Activated CD4-positive, alpha-beta T cell treated with anti-CD3 and anti-CD28 coated beads, Interleukin-2, Interleukin-4, amounts not matched to agents 100 ng/mL and 50 ng/mL, durations not matched to agents 16 hours and 8 hours (primary cell): ENCODE measurements at regions not wholly inside any gene's neighbourhood (a gene's known extent, or its start where the extent isn't known, plus 50 kb on each side); places are given as distances from the start of the nearest gene placed in this dataset.

Source experiments
- DNase-seq: peaks from one replicate; pipeline ENCODE4 v3.0.0-alpha.2; 2020; ENCODE audit warnings: low spot score

DNA sequence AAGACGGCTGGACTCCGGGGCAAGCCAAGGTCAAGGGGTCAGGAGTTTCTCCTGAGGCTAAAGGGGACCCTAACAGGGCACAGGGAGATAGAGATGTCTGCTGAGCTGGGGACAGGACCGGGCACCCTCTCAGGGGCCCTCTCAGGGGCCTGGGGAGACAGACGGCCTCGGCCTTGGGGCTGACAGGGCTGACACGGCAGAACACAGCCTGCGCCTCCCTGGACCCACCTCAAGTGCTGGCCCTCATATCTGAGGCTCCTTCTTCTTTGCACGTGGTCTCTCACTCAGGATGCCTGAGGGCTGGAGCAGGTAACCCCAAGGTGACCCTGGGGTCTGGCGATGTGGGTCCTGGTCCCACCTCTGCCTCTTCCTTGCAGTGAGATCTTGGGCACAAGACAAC lies 186.9 kb upstream of the TNRC6C start:
- DNase-seq: no peak

DNA sequence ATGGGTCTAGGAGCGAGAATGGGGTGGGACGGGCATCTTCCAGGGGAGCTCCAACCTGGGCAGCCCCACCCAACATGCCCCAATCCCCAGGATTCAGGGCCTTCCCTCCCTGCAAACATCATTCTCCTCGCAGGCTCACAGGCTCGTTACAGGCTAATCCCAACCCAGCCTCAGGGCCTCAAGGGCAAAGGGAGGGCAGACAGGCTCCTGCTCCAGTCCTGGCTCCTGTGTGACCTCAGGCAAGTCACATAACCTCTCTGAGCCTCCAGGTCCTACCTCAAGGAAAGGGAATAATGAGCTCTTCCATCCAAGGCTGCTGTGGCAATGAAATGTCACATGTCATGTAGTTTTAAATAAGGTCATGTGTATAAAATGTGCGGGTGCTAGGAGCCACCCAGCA lies 186.5 kb upstream of the TNRC6C start:
- DNase-seq: no peak

DNA sequence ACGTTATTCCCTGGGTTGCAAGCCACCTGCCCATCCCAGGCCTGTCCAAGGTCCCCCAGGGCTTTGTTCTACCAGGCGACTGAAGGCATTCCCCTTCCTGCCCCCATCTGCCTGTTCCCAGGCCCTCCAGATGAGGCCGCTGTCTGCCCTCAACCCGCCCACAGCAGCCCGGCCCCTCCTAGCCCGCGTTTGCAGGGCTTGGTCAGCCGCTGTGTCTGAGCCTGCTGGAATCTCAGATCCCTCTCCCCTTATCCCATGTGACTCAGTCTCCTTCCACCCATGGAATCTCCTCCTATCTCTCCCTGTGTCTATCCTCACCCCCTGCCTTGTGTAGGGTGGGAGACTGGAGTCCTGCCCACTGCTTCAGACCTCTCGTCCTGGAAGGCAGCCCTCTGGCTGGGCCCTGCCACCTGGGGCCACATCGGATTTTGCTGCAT lies 186.0 kb upstream of the TNRC6C start:
- peak; percentile 56 for DNase-seq

DNA sequence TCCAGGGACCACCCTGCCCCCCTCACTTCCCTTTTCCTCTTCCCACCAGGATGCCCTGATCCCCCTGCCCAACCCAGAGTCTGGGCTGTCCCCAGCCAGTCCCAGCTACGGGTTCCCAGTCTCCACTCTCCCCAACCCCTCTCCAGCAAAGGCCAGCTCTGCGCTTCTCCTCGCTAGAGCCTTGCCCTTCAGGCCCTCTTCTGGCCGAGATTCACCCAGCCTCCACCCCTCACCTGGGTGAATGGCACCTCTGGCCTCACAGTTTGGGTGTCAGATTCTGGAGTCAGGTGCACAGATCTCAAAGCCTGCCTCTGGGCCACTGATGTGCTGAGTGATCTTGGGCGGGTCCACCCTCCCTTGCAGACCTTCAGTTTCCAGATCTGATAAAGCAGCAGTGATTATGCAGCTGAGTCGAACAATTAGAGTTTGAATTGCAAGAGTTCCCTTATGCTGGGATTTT lies 185.6 kb upstream of the TNRC6C start:
- DNase-seq: no peak

DNA sequence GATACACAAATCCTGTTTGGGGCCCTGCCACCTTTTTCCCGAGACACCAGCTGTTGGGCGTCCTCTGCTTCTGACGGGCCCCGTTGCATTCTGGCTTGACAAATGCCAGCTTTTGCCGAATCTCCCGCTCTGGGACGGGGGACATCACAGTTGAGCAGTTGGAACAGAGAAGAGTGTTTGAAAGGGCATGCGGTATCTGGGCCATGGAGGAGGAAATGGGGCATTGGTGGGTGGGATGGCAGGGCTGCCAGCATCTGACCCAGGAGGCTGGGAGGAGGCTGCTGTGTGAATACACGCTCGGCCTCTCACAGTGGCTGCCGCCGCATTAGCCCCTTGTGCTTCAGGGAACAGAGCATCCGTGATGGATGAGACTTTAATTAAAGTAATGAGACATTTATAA lies 184.3 kb upstream of the TNRC6C start:
- DNase-seq: no peak

DNA sequence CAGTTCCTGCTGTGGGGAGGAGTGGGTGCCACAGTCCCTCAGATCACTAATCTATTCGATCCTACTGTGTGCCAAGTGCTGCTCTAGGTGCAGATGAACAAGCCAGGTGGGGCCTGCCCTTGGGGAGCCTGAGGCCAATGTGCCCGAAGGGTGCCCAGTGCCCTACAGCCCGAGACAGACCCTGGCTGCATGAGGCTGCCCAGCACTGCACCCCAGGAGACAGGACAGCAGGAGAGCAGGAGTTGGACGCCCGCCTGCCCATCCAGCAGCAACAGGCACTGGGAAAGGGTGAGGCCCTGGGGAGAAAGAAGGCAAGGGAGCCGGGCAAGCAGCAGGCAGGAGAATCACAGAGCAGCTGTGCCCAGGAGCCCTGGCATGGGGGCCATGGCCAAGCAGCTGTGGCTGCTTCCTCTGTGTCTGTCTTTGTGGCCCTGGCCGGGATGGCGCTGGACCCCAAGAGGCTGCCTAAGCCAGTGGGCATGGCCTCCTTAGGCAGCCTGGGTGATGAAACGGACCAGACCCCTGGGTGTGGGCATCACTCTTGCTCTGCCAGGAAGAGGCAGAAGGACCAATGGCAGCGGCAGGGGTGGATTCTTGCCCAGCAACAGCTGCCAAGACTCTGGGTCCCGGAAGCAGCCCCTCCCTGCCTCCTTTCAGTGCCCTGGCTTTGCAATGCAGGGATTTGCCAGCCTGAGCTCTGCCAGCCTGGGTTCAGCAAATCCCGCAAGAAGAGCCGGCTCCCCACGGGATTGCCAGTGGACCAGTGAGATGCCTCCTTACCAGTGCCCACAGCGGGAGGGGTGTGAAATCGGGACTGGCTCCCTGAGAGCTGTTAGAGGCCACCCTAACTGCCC lies 179.6 kb upstream of the TNRC6C start:
- no peak for DNase-seq

DNA sequence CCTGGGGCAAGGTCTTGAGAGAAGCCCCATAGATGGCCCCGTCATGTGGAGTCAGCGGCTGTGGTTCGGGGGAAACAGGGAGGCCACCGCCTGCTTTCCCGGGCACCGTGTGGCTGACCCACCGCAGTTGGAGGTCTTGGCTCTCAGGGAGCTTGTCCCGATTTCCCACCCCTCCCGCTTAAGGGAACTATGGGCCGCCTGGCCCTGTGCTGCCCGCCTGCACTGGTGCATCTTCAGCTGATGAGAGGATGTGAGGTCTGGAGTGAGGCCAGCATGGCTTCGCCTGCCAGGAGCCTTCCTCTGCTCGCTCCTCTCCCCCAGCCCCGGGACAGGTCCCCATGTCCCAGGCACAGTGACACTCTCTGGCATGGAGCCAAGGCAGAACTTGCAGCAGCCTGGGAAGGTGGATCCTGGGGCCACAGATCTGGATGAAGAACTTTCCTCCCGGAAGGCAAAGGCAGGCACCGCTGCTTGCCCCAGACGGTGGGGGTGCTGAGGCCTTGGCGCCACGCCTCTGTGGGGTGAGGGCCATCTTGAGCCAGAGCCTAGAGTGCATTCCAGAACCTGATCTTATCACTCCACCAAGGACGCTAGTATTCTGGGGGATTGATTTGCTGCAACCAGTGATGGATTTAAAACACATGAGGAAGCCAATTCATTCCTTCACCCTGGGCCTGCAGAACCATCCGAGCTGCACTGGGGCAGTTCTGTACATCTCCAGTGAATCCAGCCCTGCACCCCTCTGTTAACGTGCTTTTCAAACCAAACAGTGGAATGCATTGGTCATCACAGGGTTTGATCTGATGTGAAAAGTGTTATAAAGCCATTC lies 178.6 kb upstream of the TNRC6C start:
- no peak for DNase-seq

DNA sequence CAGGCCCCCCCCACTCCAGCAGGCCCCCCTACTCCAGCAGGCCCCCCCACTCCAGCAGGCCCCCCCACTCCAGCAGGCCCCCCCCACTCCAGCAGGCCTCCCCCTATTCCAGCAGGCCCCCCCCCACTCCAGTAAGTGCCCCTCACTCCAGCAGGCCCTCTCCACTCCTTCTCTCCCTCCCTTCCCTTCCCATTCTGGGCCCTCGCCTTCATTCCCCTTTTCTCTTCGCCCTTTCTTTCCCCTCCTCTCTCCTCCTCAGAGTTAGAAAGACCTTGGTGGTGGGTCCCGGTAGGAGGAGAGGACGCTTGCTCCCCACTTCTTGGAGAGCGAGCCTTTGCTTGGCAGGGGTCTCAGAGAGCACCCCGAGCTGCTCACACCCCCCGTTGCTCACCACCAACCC lies 177.0 kb upstream of the TNRC6C start:
- DNase-seq: no peak

DNA sequence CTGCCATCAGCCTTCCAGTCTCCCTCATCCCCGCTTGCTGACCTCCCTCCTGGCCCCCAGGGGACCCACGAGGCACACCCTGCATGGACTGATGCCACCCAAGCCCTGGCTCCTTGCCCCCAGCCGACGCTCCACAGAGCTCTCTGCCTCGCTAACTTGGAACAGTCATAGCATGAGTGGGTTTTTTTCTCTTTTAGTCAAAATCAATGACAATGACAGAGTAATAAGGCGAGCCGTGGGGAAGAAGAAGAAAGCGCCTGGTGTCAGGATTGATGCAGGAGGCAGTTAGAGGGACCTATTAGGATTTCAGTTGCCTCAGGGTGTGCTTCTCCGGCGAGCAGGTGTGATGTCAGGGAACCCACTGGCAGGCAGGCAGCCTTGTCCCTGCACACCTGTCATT lies 176.3 kb upstream of the TNRC6C start:
- peak; percentile 54 for DNase-seq

DNA sequence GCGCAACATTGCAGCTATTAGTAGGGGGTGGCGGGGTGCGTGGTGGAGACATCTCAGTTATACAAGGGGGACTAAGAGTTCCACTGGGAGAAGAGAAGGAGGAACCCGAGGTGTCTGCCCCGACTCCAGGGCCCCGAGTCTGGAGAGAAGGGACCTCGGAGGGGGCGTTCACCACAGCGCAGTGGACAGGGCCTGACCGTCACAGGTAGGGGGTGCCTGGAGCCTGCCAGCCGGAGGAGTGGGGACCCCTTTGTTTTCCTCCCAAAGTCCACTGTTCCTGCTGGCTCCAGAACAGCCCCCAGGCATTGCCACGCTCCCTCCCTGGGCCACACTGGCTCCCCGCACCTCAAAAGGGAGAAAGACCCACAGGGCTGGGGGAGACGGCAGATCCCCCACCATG lies 175.9 kb upstream of the TNRC6C start:
- no peak for DNase-seq

DNA sequence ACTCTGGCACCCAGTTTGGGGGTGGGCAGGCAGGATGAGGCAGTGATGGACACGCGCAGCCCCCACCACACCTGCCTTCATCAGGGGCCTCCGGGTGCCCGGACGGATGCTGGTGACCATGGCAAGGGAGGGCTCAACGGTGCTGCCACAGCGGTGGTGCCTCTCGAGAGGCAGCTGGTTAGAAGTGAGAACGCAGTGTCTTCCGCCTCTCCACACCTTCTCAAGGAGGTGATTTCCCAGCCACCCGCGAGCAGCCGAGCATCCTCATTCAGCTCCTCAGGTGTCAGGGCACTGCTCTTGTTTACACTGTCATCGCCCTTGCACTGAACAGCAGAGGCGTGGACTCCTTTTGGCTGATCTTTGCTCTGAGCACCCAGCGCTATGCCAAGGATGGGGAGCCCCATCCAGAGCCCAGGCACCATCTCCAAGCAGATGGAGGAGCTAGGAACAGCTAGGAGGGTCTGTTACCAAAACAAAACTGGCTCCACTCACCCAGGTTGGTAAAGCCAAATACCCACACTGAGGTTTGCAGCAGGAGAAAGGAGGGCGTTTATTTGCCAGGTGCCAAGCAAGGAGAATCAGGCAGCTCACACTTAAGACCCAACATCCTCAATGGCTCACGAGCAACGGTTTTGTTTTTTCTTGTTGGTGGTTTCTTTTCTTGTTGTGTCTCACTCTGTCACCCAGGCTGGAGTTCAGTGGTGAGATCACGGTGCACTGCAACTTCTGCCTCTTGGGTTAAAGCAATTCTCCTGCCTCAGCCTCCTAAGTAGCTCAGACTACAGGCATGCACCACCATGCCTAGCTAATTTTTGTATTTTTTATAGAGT lies 174.3 kb upstream of the TNRC6C start:
- peak; percentile 72 for DNase-seq

DNA sequence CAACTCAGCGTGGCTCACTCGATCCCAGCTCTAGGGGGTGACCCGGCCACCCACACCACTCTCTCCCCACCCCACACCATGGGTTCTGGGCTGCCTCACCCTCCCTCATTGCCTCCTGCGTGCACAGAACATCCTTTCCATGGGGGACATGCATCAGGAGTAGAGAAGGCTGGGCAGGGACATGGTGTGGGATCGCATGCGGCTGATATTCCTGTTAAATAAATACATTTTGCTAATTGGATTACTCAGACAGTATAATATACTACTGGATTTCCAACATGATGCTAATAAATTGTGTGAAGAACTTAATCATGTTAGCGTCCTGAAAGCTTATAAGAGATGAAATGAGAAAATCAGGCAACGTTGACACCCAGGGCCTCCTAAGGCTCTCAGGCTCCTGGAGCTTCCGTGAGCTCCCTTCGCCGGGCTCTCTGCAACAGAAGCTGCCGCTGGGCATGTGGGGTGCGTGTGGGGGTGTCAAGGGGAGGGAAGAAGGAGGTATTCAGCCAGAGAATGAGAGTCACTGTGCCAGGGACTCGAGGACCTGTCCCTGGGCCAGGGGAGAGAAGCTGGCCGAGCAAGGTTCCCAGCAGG lies 173.1 kb upstream of the TNRC6C start:
- no peak for DNase-seq

DNA sequence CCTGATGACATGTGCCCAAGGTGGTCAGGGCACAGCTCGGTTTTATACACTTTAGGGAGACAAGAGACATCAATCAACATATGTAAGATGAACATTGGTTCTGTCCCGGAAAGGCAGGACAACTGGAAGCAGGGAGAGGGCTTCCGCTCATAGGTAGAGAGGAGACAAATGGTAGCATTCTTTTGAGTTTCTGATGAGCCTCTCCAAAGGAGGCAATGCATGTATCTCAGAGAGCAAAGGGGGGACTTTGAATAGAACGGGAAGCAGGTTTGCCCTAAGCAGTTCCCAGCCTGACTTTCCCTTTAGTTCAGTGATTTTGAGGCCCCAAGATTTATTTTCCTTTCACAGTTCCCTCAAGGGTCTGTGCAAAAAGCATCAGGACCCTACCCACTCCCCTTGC lies 172.4 kb upstream of the TNRC6C start:
- no peak for DNase-seq

DNA sequence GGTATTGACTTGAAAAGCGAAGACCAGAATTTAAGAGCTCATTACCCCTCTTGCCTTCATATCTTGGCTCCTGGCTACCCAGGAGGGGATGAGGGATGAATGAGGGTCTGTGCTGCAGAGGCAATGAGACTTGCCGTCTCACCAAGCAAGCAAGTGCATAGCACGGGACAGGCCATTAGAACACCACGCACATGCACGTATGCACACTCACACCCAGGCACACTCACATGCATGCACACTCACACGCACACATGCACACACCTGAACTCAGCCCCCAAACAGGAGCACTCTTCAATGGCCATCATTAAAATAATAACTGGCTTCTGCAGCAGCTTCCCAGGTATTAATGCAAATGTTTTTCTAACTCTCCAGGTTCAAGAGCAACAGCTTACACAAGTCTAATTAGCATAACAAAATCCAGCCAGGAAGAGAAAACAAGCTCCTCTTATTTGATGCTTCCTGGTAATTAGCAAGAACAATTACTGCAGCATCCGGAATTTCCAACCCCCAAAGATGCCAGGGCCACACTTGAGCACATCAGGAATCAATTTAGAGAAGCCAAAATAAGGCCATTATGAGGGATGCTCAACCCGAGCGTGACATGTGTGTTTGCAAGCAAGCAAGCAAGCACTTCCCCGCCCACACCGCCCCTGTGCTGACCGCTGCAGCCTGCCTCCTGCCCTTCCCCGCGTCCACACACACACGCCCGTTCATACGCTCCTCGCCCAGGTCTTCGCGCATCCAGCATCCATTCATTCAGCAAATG lies 171.6 kb upstream of the TNRC6C start:
- DNase-seq: no peak

DNA sequence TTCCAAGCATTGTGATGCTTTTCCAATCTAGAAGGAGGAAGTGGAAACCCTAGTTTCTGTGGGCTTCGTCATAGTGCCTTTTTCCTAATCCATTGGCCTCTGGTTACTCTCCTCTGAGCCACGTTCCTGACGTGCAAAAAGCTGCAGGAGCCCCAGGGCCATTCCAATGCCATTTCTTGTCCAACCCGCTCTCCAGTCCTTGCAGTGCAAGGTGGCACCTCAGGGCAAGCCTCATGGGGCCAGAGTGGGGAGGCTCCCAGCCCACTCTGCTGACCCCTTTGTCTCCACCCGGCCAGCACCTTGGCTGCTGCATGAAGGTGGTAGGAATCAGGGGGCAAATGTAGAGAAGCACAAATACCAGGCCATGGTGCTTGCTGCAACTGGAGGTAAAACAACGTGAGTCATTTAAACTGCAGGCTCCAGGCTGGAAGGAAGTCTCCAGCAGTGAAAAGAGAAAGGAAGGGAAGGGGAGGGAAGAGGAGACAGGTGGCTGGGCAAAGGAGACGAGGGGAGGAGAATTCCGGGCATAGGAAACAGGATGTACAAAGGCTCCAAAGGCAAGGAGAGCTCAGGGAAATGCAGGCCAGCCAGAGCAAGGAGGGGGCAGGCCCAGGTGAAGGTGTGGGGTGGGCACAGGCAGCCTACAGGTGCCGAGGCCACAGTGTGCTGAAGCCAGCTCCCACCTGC lies 168.2 kb upstream of the TNRC6C start:
- DNase-seq: no peak

DNA sequence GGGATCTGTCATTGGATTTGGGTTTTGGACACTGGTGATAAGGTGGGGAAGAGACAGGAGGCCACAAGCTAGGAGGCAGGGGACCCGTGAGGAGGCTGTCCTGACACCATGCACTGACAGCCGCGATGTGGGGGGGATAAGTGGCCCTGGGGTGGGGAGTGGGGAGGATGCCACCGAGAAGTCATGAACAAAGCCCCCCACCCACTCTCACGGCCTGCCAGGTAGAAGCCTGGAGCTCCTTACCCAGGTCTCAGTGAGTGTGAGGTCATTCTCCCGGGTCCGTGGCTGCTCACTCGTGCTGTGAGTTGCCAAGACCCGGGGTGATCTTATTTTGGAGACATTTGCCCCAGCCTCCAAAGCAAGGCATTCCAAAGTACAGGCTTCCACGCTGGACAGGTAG lies 165.9 kb upstream of the TNRC6C start:
- no peak for DNase-seq

DNA sequence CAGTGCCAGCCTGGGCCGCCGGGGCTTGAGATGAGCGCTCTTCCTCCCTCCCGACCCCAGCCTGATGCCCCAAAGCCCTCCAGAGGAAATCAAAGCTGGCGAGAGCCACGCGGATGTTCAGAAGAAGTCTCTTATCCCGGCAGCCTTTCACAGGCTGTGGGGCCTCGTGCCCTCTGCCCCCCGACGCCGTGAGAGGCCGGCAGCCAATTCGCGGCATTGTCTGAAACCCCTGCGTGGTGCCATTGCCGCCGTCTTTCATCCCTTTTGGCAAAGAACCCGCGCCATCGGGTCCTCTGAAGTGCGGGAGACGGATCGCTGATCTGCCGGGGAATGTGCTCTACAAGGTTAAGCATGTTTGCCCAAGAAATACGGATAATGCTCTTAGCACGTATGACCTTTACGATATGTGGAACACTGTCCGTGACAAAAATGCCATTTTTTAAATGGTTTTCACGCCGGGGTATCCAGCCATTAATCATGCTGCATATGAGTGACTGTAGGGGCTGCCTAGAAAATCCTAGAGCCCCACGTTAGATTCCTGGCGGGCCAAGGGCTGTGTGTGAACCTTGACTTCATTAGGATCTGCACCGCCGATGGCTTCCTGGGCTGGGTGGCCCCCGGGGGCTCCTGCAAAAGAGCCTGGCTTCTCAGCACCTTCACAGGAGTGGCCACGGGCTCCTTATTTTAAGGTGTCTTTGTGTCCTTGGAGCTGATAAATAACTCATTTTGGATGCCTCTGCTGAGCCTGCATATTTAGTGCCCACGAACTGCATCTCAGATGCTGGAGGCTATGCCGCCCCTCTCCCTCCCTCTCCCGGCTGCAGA lies 165.1 kb upstream of the TNRC6C start:
- no peak for DNase-seq

DNA sequence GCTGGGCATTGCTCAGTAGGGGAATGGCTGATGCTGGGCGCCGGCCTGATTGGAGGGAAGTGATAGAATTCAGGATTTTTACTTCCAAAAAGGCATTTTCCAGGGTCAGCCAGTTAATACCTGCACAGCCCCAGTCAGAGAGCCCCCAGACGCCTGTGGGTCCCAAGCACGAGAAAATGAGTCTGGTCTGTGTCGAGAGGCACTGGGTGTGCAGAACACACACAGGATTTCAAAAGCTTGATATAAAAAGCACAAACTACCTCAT lies 164.6 kb upstream of the TNRC6C start:
- no peak for DNase-seq

DNA sequence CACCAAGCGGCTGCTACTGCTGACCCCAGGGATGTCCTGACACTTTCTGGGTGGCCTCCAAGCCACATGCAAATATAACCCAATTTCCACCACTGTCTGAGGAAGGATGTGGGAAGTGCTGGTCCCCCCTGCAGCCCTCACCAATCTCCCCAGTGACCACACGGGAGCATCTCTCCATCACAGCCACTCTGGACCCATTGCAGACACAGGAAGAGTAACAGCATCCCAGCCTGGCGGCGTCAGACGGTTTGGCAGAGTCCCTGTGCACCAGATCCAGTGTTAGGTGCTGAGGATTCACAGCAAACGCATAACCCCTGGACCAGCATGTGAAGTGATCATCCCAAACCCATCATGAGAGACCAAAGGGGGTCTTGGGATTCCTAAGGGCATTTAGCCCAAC lies 163.7 kb upstream of the TNRC6C start:
- no peak for DNase-seq

DNA sequence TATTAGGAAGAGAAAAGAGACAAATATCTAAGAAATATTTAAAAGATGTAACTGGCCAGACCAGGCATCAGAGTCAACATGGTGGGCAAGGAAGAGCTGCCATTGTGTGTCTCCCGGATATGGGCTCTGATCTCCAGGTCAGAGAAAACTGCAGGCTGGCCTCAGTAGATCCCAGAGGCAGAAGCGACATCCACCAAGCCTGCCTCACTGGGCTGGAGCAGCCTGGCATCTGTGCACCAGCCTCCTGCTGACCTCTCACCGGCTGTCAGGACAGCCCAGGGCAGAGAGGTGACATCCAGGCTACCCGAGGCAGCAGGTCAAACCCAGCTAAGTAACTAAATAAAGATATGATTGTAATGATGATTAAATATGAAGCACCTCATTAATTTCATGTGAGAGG lies 162.8 kb upstream of the TNRC6C start:
- DNase-seq: no peak
